ENCODE measurements at regions not wholly inside any gene's neighbourhood (a gene's known extent, or its start where the extent isn't known, plus 50 kb on each side); places are given as distances from the start of the nearest gene placed in this dataset.

GRCh38 chrX:40834225-40834624 lies 98.9 kb upstream of the MED14 start:
- TF ChIP-seq CTCF (IDR thresholded peaks at IDR 0.05) (no peak), POLR2A (IDR thresholded peaks at IDR 0.05) (no peak), POLR2AphosphoS5 (IDR thresholded peaks at IDR 0.05) (no peak)

Data from breast epithelium (tissue), 3 donors.